ENCODE measurements at regions not wholly inside any gene's neighbourhood (a gene's known extent, or its start where the extent isn't known, plus 50 kb on each side); places are given as distances from the start of the nearest gene placed in this dataset.
A peak's percentile ranks its signal among the peaks of the same experiment; 100 is the strongest.

DNA sequence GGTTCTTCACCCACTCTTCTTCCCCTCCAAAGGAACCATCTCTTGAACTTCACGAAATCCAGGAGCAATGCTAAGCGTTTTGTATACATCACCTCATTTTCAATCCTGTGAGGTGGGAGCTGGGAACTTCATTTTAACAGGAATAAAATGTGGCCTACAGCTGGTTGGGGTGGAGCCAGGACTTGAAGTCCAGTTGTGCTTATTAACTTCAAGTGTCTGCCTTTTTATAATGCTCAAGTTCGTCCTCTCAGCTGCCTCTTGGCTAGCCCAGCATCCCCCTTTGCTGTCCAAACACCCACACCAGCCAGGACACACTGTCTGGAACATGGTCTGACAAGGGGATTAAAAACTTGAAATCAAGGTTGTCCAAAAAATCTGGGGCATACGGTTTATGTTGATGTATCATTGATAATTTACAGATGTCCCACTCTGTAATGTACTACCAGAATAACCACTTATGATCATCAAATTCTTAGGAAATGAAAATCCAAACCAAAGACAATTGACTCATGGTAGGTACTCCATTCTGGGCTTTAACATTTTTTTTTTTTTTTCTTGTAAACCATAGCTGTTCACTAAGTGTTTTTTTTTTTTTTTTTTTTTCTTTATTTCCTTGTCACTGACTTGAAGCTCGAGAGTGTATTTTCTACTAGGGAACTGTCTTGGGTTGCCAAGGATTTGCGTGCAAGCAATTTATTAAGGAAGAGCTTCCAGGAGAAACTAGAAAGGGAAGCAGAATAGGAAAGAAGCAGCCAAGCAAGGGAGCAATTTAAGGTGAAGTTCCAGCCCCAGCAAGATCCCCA lies 252.3 kb downstream of the EFCAB11 start:
- TF ChIP-seq, protein P1, sequence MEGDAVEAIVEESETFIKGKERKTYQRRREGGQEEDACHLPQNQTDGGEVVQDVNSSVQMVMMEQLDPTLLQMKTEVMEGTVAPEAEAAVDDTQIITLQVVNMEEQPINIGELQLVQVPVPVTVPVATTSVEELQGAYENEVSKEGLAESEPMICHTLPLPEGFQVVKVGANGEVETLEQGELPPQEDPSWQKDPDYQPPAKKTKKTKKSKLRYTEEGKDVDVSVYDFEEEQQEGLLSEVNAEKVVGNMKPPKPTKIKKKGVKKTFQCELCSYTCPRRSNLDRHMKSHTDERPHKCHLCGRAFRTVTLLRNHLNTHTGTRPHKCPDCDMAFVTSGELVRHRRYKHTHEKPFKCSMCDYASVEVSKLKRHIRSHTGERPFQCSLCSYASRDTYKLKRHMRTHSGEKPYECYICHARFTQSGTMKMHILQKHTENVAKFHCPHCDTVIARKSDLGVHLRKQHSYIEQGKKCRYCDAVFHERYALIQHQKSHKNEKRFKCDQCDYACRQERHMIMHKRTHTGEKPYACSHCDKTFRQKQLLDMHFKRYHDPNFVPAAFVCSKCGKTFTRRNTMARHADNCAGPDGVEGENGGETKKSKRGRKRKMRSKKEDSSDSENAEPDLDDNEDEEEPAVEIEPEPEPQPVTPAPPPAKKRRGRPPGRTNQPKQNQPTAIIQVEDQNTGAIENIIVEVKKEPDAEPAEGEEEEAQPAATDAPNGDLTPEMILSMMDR (IDR thresholded peaks at IDR 0.05; ENCODE audit: low read depth, low read length), result no peak
- TF ChIP-seq, protein P2, sequence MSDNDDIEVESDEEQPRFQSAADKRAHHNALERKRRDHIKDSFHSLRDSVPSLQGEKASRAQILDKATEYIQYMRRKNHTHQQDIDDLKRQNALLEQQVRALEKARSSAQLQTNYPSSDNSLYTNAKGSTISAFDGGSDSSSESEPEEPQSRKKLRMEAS (IDR thresholded peaks at IDR 0.05; ENCODE audit: low read depth, low read length), result no peak
- TF ChIP-seq MYC (IDR thresholded peaks at IDR 0.05; ENCODE audit: low read depth, low read length), result no peak
- no peak for TF ChIP-seq POLR2A (IDR thresholded peaks at IDR 0.05; ENCODE audit: extremely low read depth, insufficient read length)
- no peak overlapping the region for H3K4me3 ChIP-seq (ENCODE audit: low read depth, low read length)
- DNase-seq (ENCODE audit: low read depth), result no peak

DNA sequence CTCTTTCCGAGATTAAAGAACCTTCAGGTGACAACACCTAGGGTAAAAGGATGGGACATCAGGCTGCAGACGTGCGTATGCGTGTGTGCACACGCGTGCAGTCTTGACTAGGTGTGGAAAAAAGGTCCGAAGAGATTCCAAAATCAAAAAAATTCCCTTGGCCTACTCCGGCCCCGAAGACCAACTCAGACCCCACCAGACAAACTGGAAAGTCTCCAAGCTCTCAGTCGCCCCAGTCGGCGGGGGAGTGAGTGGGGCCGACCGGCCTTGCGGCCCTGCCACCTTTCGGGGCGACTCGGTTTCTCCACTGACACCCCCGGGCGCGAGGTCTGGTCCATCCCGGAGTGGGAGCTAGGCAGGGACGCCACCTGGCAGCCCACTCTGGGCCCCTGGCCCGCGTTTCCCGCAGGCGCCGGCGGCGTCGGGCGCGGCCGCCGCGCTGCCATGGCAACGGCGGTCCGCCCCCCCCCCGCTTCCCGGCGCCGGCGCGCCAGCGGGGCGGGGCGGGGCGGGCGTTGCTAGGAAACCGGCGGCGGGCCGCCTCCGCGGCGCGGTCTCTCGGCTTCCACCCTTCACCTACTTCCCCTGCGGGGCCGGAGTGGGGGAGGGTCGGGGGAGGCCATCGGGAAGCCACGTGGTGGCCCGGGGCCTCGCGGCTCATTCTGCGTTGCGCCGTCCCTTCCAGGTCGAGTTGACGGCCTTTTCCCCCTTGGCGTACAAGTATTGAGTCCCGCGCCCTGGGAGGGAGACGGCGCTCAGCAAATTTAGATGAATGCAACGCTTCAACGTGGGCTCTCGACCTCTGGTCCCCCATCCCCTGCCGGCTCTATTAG lies 253.1 kb downstream of the EFCAB11 start:
- DNase-seq (ENCODE audit: low read depth), result peak; percentile 71
- TF ChIP-seq POLR2A (IDR thresholded peaks at IDR 0.05; ENCODE audit: extremely low read depth, insufficient read length) (no peak), MYC (IDR thresholded peaks at IDR 0.05; ENCODE audit: low read depth, low read length) (peak; percentile 75)
- TF ChIP-seq, protein P1 (IDR thresholded peaks at IDR 0.05; ENCODE audit: low read depth, low read length), result no peak
- TF ChIP-seq, protein P2 (IDR thresholded peaks at IDR 0.05; ENCODE audit: low read depth, low read length), result peak; percentile 82
- H3K4me3 ChIP-seq (ENCODE audit: low read depth, low read length), result no peak overlapping the region

DNA sequence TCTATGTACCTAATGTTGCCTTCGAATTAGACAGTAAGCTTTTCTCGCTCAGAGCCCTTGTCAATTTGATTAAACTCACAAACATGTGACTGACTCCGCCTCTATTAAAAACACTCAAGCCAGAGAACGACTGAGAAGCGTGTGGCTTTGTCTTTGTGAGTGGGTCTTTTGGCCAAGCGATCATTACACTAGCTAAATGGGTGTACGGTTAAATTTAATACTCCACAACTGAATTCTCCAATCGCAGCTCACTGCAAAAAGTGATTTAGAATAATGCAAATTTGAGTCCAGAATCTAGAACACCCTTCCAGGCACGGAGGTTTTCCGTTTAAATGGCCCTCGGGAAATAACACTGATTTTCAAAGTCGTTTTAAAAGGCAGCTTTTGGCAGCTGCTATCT lies 253.7 kb downstream of the EFCAB11 start:
- no peak for DNase-seq (ENCODE audit: low read depth)
- TF ChIP-seq MYC (IDR thresholded peaks at IDR 0.05; ENCODE audit: low read depth, low read length) (no peak), POLR2A (IDR thresholded peaks at IDR 0.05; ENCODE audit: extremely low read depth, insufficient read length) (no peak)
- TF ChIP-seq, protein P1 (IDR thresholded peaks at IDR 0.05; ENCODE audit: low read depth, low read length), result no peak
- TF ChIP-seq, protein P2 (IDR thresholded peaks at IDR 0.05; ENCODE audit: low read depth, low read length), result no peak
- H3K4me3 ChIP-seq (ENCODE audit: low read depth, low read length), result no peak overlapping the region

DNA sequence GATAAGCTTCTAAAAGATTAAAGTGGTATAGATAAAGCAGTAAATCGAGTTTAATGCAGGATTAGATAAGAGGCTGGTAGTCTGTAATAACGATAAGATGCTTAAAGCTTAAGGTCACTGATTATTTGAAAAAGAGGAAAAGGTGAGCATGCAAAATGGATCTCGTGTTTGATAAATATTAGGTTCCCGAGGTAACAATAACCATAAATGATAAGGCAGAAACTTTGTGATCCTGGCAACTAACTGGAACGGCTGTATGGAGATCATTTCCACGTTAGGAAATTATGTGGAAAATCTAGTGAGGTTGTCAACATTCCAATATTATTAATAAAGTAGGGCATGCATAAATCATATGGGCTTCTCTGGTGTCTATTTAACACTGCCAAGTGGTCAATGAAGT lies 255.5 kb downstream of the EFCAB11 start:
- no peak overlapping the region for H3K4me3 ChIP-seq (ENCODE audit: low read depth, low read length)
- DNase-seq (ENCODE audit: low read depth), result no peak
- no peak for TF ChIP-seq MYC (IDR thresholded peaks at IDR 0.05; ENCODE audit: low read depth, low read length)
- TF ChIP-seq, protein P2 (IDR thresholded peaks at IDR 0.05; ENCODE audit: low read depth, low read length), result no peak
- TF ChIP-seq POLR2A (IDR thresholded peaks at IDR 0.05; ENCODE audit: extremely low read depth, insufficient read length), result no peak
- TF ChIP-seq, protein P1 (IDR thresholded peaks at IDR 0.05; ENCODE audit: low read depth, low read length), result no peak

DNA sequence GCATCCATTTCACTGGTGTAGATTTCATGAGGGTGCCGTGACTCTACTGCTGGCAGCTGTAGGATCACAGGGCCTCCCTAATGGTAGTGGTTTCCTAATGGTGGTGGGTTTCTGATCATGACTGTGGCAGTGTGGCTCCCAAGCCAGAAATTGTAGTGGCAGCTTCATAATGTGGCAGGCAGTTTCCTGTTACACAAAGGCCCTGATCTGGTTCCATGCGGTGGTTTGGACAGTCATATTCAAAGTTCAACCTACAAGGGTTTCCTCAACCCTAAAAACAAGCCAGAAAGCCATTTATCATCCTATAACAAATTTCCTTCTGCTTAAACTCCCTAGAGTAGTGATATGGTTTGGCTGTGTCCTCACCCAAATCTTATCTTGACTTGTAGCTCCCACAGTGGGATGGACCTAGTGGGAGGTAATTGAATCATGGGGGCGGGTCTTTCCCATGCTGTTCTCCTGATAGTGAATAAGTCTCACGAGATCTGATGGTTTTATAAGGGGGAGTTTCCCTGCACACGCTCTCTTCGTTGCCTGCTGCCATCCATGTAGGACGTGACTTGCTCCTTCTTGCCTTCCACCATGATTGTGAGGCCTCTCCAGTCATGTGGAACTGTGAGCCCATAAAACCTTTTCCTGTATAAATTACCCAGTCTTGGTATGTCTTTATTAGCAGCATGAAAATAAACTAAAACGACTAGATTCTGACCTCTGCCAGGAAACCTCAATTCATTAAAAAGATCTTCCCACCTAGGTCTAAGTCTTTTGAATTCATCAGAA lies 257.1 kb downstream of the EFCAB11 start:
- TF ChIP-seq, protein P1 (IDR thresholded peaks at IDR 0.05; ENCODE audit: low read depth, low read length), result no peak
- TF ChIP-seq POLR2A (IDR thresholded peaks at IDR 0.05; ENCODE audit: extremely low read depth, insufficient read length) (no peak), MYC (IDR thresholded peaks at IDR 0.05; ENCODE audit: low read depth, low read length) (no peak)
- TF ChIP-seq, protein P2 (IDR thresholded peaks at IDR 0.05; ENCODE audit: low read depth, low read length), result no peak
- no peak overlapping the region for H3K4me3 ChIP-seq (ENCODE audit: low read depth, low read length)
- no peak for DNase-seq (ENCODE audit: low read depth)

All from NB4 (cell line).